ENCODE measurements at regions not wholly inside any gene's neighbourhood (a gene's known extent, or its start where the extent isn't known, plus 50 kb on each side); places are given as distances from the start of the nearest gene placed in this dataset.

GRCh38 chr12:24173067-24173466 lies 223.6 kb upstream of the SOX5 start:
- H3K36me3 Mint-ChIP-seq (ENCODE audit: low read depth), result no peaks in the 10 kb centered on the region
- no peak for ATAC-seq (replicated peaks)
- no peak overlapping the region for H3K4me3 Mint-ChIP-seq
- H3K9me3 Mint-ChIP-seq, result peaks cover 4% of the 10 kb centered on the region
- no peaks in the 10 kb centered on the region for H3K4me1 Mint-ChIP-seq
- no peaks in the 10 kb centered on the region for H3K27me3 Mint-ChIP-seq
- H3K27ac Mint-ChIP-seq, result no peak overlapping the region

GRCh38 chr12:24172773-24173066 lies 223.2 kb upstream of the SOX5 start:
- Mint-ChIP-seq H3K27ac (no peak overlapping the region), H3K4me3 (no peak overlapping the region), H3K9me3 (peaks cover 4% of the 10 kb centered on the region), H3K27me3 (no peaks in the 10 kb centered on the region), H3K36me3 (ENCODE audit: low read depth) (no peaks in the 10 kb centered on the region), H3K4me1 (no peaks in the 10 kb centered on the region)
- no peak for ATAC-seq (replicated peaks)

- no peaks in the 10 kb centered on the region for H3K36me3 Mint-ChIP-seq (ENCODE audit: low read depth)
- no peaks in the 10 kb centered on the region for H3K4me1 Mint-ChIP-seq
- no peaks in the 10 kb centered on the region for H3K27me3 Mint-ChIP-seq
- peaks cover 4% of the 10 kb centered on the region for H3K9me3 Mint-ChIP-seq
- ATAC-seq (replicated peaks), result no peak
- no peak overlapping the region for H3K4me3 Mint-ChIP-seq
- H3K27ac Mint-ChIP-seq, result no peak overlapping the region
These were observed 222.7 kb upstream of the SOX5 start for GRCh38 chr12:24172031-24172772.

GRCh38 chr12:24155042-24155441 lies 205.6 kb upstream of the SOX5 start:
- ATAC-seq (replicated peaks), result no peak
- no peaks in the 10 kb centered on the region for H3K27me3 Mint-ChIP-seq
- H3K9me3 Mint-ChIP-seq, result peaks cover 9% of the 10 kb centered on the region
- no peaks in the 10 kb centered on the region for H3K36me3 Mint-ChIP-seq (ENCODE audit: low read depth)
- no peak overlapping the region for H3K27ac Mint-ChIP-seq
- no peaks in the 10 kb centered on the region for H3K4me1 Mint-ChIP-seq
- no peak overlapping the region for H3K4me3 Mint-ChIP-seq

GRCh38 chr12:24153079-24153478 lies 203.6 kb upstream of the SOX5 start:
- H3K36me3 Mint-ChIP-seq (ENCODE audit: low read depth), result no peaks in the 10 kb centered on the region
- no peaks in the 10 kb centered on the region for H3K4me1 Mint-ChIP-seq
- no peaks in the 10 kb centered on the region for H3K27me3 Mint-ChIP-seq
- no peak overlapping the region for H3K27ac Mint-ChIP-seq
- H3K9me3 Mint-ChIP-seq, result peaks cover 9% of the 10 kb centered on the region
- no peak for ATAC-seq (replicated peaks)
- no peak overlapping the region for H3K4me3 Mint-ChIP-seq

- H3K4me1 Mint-ChIP-seq, result no peaks in the 10 kb centered on the region
- H3K4me3 Mint-ChIP-seq, result no peak overlapping the region
- no peak for ATAC-seq (replicated peaks)
- H3K27me3 Mint-ChIP-seq, result no peaks in the 10 kb centered on the region
- no peak overlapping the region for H3K27ac Mint-ChIP-seq
- no peaks in the 10 kb centered on the region for H3K36me3 Mint-ChIP-seq (ENCODE audit: low read depth)
- peaks cover 9% of the 10 kb centered on the region for H3K9me3 Mint-ChIP-seq
These were observed 202.8 kb upstream of the SOX5 start for GRCh38 chr12:24152270-24152669.

- no peaks in the 10 kb centered on the region for H3K27me3 Mint-ChIP-seq
- no peak for ATAC-seq (replicated peaks)
- no peaks in the 10 kb centered on the region for H3K36me3 Mint-ChIP-seq (ENCODE audit: low read depth)
- H3K4me1 Mint-ChIP-seq, result no peaks in the 10 kb centered on the region
- H3K27ac Mint-ChIP-seq, result no peak overlapping the region
- H3K4me3 Mint-ChIP-seq, result no peak overlapping the region
- H3K9me3 Mint-ChIP-seq, result no peaks in the 10 kb centered on the region
These were observed 194.5 kb upstream of the SOX5 start for GRCh38 chr12:24143928-24144327.

- Mint-ChIP-seq H3K4me3 (no peak overlapping the region), H3K27ac (no peak overlapping the region), H3K9me3 (no peaks in the 10 kb centered on the region), H3K36me3 (ENCODE audit: low read depth) (no peaks in the 10 kb centered on the region), H3K27me3 (no peaks in the 10 kb centered on the region), H3K4me1 (no peaks in the 10 kb centered on the region)
- ATAC-seq (replicated peaks), result no peak
These were observed 189.6 kb upstream of the SOX5 start for GRCh38 chr12:24139035-24139434.

GRCh38 chr12:24138041-24138440 lies 188.6 kb upstream of the SOX5 start:
- H3K27ac Mint-ChIP-seq, result no peak overlapping the region
- H3K36me3 Mint-ChIP-seq (ENCODE audit: low read depth), result no peaks in the 10 kb centered on the region
- H3K27me3 Mint-ChIP-seq, result no peaks in the 10 kb centered on the region
- no peak for ATAC-seq (replicated peaks)
- no peaks in the 10 kb centered on the region for H3K9me3 Mint-ChIP-seq
- H3K4me3 Mint-ChIP-seq, result no peak overlapping the region
- no peaks in the 10 kb centered on the region for H3K4me1 Mint-ChIP-seq

GRCh38 chr12:24135158-24135850 lies 185.8 kb upstream of the SOX5 start:
- no peak for ATAC-seq (replicated peaks)
- Mint-ChIP-seq H3K36me3 (ENCODE audit: low read depth) (no peaks in the 10 kb centered on the region), H3K4me3 (no peak overlapping the region), H3K9me3 (no peaks in the 10 kb centered on the region), H3K27me3 (no peaks in the 10 kb centered on the region), H3K27ac (no peak overlapping the region), H3K4me1 (no peaks in the 10 kb centered on the region)

- Mint-ChIP-seq H3K27ac (no peak overlapping the region), H3K4me1 (no peaks in the 10 kb centered on the region), H3K9me3 (no peaks in the 10 kb centered on the region), H3K4me3 (no peak overlapping the region), H3K27me3 (no peaks in the 10 kb centered on the region), H3K36me3 (ENCODE audit: low read depth) (no peaks in the 10 kb centered on the region)
- ATAC-seq (replicated peaks), result no peak
These were observed 184.6 kb upstream of the SOX5 start for GRCh38 chr12:24134092-24134491.

GRCh38 chr12:24133384-24133783 lies 183.9 kb upstream of the SOX5 start:
- Mint-ChIP-seq H3K9me3 (no peaks in the 10 kb centered on the region), H3K4me1 (no peaks in the 10 kb centered on the region), H3K36me3 (ENCODE audit: low read depth) (no peaks in the 10 kb centered on the region), H3K27me3 (no peaks in the 10 kb centered on the region), H3K27ac (no peak overlapping the region), H3K4me3 (no peak overlapping the region)
- ATAC-seq (replicated peaks), result no peak

GRCh38 chr12:24127919-24128721 lies 178.7 kb upstream of the SOX5 start:
- no peak for ATAC-seq (replicated peaks)
- Mint-ChIP-seq H3K9me3 (peaks cover 11% of the 10 kb centered on the region), H3K27ac (no peak overlapping the region), H3K36me3 (ENCODE audit: low read depth) (no peaks in the 10 kb centered on the region), H3K4me1 (no peaks in the 10 kb centered on the region), H3K27me3 (no peaks in the 10 kb centered on the region), H3K4me3 (no peak overlapping the region)

GRCh38 chr12:24125280-24125679 lies 175.8 kb upstream of the SOX5 start:
- no peak for ATAC-seq (replicated peaks)
- no peaks in the 10 kb centered on the region for H3K27me3 Mint-ChIP-seq
- no peak overlapping the region for H3K4me3 Mint-ChIP-seq

GRCh38 chr12:24121911-24122310 lies 172.4 kb upstream of the SOX5 start:
- no peak overlapping the region for H3K4me3 Mint-ChIP-seq
- peaks cover 7% of the 10 kb centered on the region for H3K9me3 Mint-ChIP-seq
- no peak overlapping the region for H3K27ac Mint-ChIP-seq
- no peaks in the 10 kb centered on the region for H3K4me1 Mint-ChIP-seq
- H3K36me3 Mint-ChIP-seq (ENCODE audit: low read depth), result no peaks in the 10 kb centered on the region
- no peaks in the 10 kb centered on the region for H3K27me3 Mint-ChIP-seq
- no peak for ATAC-seq (replicated peaks)

More at GRCh38 chr12:24125280-24125679, 175.8 kb upstream of the SOX5 start:
- Mint-ChIP-seq H3K36me3 (ENCODE audit: low read depth) (no peaks in the 10 kb centered on the region), H3K4me1 (no peaks in the 10 kb centered on the region), H3K27ac (no peak overlapping the region), H3K9me3 (peaks cover 11% of the 10 kb centered on the region)

All from activated T-helper 17 cell treated with anti-CD3 and anti-CD28 coated beads, Interleukin-2, amount 50 U/mL, for 72 hours (primary cell).